ENCODE measurements at regions not wholly inside any gene's neighbourhood (a gene's known extent, or its start where the extent isn't known, plus 50 kb on each side); places are given as distances from the start of the nearest gene placed in this dataset.
A peak's percentile ranks its signal among the peaks of the same experiment; 100 is the strongest.

GRCh38 chr13:42388326-42388725 lies 116.4 kb downstream of the AKAP11 start:
- Histone ChIP-seq H3F3A (ENCODE audit: low read depth) (no peaks in the 10 kb centered on the region), H3K4me3 (ENCODE audit: low read length, poor library complexity, severe bottlenecking) (no peak overlapping the region), H3K36me3 (ENCODE audit: insufficient read depth, low read length) (no peaks in the 10 kb centered on the region), H3K4me2 (ENCODE audit: low read depth, low read length, poor library complexity, severe bottlenecking) (peak overlapping the region; percentile 10), H2AFZ (ENCODE audit: low read length) (no peak overlapping the region), H3K79me2 (ENCODE audit: insufficient read depth, low read length) (no peaks in the 10 kb centered on the region), H3K4me1 (ENCODE audit: insufficient read depth, low read length, poor library complexity, severe bottlenecking) (peaks cover 39% of the 10 kb centered on the region), H4K20me1 (ENCODE audit: insufficient read depth, low read length, poor library complexity, severe bottlenecking) (no peaks in the 10 kb centered on the region), H3K9me2 (replicated peaks; ENCODE audit: low read depth, low read length) (no peaks in the 10 kb centered on the region), H3K9ac (ENCODE audit: low read depth, low read length, poor library complexity, severe bottlenecking) (no peak overlapping the region), H3K9me3 (ENCODE audit: insufficient read depth, low read depth, low read length) (no peaks in the 10 kb centered on the region), H3K27me3 (ENCODE audit: insufficient read depth, low read length, poor library complexity, severe bottlenecking) (no peaks in the 10 kb centered on the region)
- TF ChIP-seq EZH2phosphoT487 (IDR thresholded peaks at IDR 0.05; ENCODE audit: borderline replicate concordance) (no peak), CTCF (conservative IDR thresholded peaks at IDR 0.05; ENCODE audit: low read length) (no peak)

DNA sequence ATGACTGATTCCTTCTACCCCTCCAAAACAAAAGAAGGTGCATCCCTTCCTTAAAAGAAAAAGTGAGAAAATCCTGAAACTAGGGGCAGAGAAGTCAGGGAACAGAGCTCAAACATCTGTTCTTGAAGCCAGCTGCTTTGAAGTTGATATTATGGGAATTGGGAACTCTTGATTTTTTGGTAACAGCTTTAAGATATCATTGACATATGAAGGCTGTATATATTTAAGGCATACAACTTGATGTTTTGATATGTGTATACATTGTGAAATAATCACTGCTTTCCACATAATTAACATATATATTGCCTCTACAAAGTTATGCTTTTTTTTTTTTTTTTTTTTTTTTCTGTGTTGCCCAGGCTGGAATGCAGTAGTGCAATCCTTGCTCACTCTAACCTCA lies 117.1 kb downstream of the AKAP11 start:
- no peak overlapping the region for H3K9ac ChIP-seq (ENCODE audit: low read depth, low read length, poor library complexity, severe bottlenecking)
- no peaks in the 10 kb centered on the region for H3K9me3 ChIP-seq (ENCODE audit: insufficient read depth, low read depth, low read length)
- no peak for TF ChIP-seq EZH2phosphoT487 (IDR thresholded peaks at IDR 0.05; ENCODE audit: borderline replicate concordance)
- TF ChIP-seq CTCF (conservative IDR thresholded peaks at IDR 0.05; ENCODE audit: low read length): no peak
- H2AFZ ChIP-seq (ENCODE audit: low read length): no peak overlapping the region
- peaks cover 42% of the 10 kb centered on the region for H3K4me1 ChIP-seq (ENCODE audit: insufficient read depth, low read length, poor library complexity, severe bottlenecking)
- no peaks in the 10 kb centered on the region for H3K27me3 ChIP-seq (ENCODE audit: insufficient read depth, low read length, poor library complexity, severe bottlenecking)
- no peak overlapping the region for H3K4me3 ChIP-seq (ENCODE audit: low read length, poor library complexity, severe bottlenecking)
- no peaks in the 10 kb centered on the region for H3F3A ChIP-seq (ENCODE audit: low read depth)
- no peaks in the 10 kb centered on the region for H4K20me1 ChIP-seq (ENCODE audit: insufficient read depth, low read length, poor library complexity, severe bottlenecking)
- no peak overlapping the region for H3K4me2 ChIP-seq (ENCODE audit: low read depth, low read length, poor library complexity, severe bottlenecking)
- H3K36me3 ChIP-seq (ENCODE audit: insufficient read depth, low read length): no peaks in the 10 kb centered on the region
- no peaks in the 10 kb centered on the region for H3K79me2 ChIP-seq (ENCODE audit: insufficient read depth, low read length)
- H3K9me2 ChIP-seq (replicated peaks; ENCODE audit: low read depth, low read length): no peaks in the 10 kb centered on the region

DNA sequence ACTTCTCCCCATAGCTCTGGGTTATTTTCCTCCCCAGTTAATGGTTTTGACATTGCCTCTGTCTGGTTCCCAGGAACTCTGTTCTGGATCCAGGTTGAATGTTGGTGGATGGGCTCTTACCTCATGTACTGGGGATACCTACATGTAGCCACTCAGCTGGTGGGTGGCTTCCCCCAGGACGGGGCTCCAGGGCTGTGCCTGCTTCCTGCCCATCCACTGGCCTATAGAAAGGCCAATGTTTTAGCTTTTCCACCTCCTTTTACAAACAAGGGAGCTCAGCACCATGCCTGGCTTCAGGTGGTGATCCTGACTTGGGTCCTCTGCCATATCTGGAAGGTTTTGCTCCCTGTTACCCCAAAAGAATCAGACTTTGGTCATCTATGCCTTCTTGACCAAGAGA lies 120.2 kb downstream of the AKAP11 start:
- no peaks in the 10 kb centered on the region for H3K36me3 ChIP-seq (ENCODE audit: insufficient read depth, low read length)
- no peaks in the 10 kb centered on the region for H3K79me2 ChIP-seq (ENCODE audit: insufficient read depth, low read length)
- no peaks in the 10 kb centered on the region for H4K20me1 ChIP-seq (ENCODE audit: insufficient read depth, low read length, poor library complexity, severe bottlenecking)
- no peaks in the 10 kb centered on the region for H3K27me3 ChIP-seq (ENCODE audit: insufficient read depth, low read length, poor library complexity, severe bottlenecking)
- H2AFZ ChIP-seq (ENCODE audit: low read length): no peak overlapping the region
- H3F3A ChIP-seq (ENCODE audit: low read depth): no peaks in the 10 kb centered on the region
- TF ChIP-seq EZH2phosphoT487 (IDR thresholded peaks at IDR 0.05; ENCODE audit: borderline replicate concordance): no peak
- no peak for TF ChIP-seq CTCF (conservative IDR thresholded peaks at IDR 0.05; ENCODE audit: low read length)
- peak overlapping the region; percentile 51 for H3K4me2 ChIP-seq (ENCODE audit: low read depth, low read length, poor library complexity, severe bottlenecking)
- H3K9me3 ChIP-seq (ENCODE audit: insufficient read depth, low read depth, low read length): no peaks in the 10 kb centered on the region
- no peak overlapping the region for H3K9ac ChIP-seq (ENCODE audit: low read depth, low read length, poor library complexity, severe bottlenecking)
- H3K9me2 ChIP-seq (replicated peaks; ENCODE audit: low read depth, low read length): no peaks in the 10 kb centered on the region
- H3K4me3 ChIP-seq (ENCODE audit: low read length, poor library complexity, severe bottlenecking): no peak overlapping the region
- peaks cover 59% of the 10 kb centered on the region for H3K4me1 ChIP-seq (ENCODE audit: insufficient read depth, low read length, poor library complexity, severe bottlenecking)

All from Loucy (cell line).